Prostate gland (tissue), 2 donors: ENCODE measurements at regions not wholly inside any gene's neighbourhood (a gene's known extent, or its start where the extent isn't known, plus 50 kb on each side); places are given as distances from the start of the nearest gene placed in this dataset.
"Not testable (repeated sequence)": the region's sequence is repeated elsewhere in the genome, so short reads cannot be mapped to it uniquely, and the experiment has no call there.

Source experiments
- DNase-seq: peaks from one replicate; pipeline ENCODE4 v3.0.0-alpha.2; 2019; ENCODE audit warnings: low spot score
- H3K27ac ChIP-seq, 2 donors: fragments of 200-600 bp; sonication (generic); 2 replicates each; pipeline ENCODE4 v1.5.1; 2017 to 2019
- H3K27me3 ChIP-seq: fragments of 200-600 bp; sonication (generic); replicated peaks from 2 replicates; pipeline ENCODE4 v1.5.1; 2019; ENCODE audit not compliant: insufficient read depth
- H3K36me3 ChIP-seq, 2 donors: fragments of 200-600 bp; sonication (generic); 1 replicate in 1 of 2; 2 replicates in 1 of 2; pipeline versions ENCODE4 v1.5.1 to v1.8.1; 2017 to 2019
- H3K4me1 ChIP-seq: fragments of 200-600 bp; sonication (generic); replicated peaks from 2 replicates; pipeline ENCODE4 v1.5.1; 2019
- H3K4me3 ChIP-seq, 2 donors: fragments of 200-600 bp; sonication (generic); 2 replicates each; pipeline ENCODE4 v1.5.1; 2017 to 2019
- H3K9me3 ChIP-seq: fragments of 200-600 bp; sonication (generic); 2 replicates; pipeline ENCODE4 v1.5.1; 2017
- POLR2A ChIP-seq: fragments of 450-650 bp; IDR thresholded peaks from one replicate; pipeline ENCODE4 v1.6.1; 2016; ENCODE audit warnings: antibody characterized with exemption, mild to moderate bottlenecking
- POLR2AphosphoS5 ChIP-seq: sonication (generic); formaldehyde crosslinking; IDR thresholded peaks from one replicate; pipeline ENCODE4 v1.6.1; 2017; ENCODE audit warnings: antibody characterized with exemption
- WGBS: methylation state at CpG from one replicate; pipeline ENCODE4 v1.1.5; 2018; 5-methylcytosine and 5-hydroxymethylcytosine counted together
- intact Hi-C: fragments of 100-400 bp; cut with DNase I; formaldehyde crosslinking; loops from one replicate; pipeline ENCODE4 v1.14.2; 2022
- TF ChIP-seq, protein P1 (sequence below), 4 experiments: fragments of 200-600 bp in 2 of 4; fragments of 450-650 bp in 2 of 4; sonication (generic) in 2 of 4; IDR thresholded peaks; 1 replicate in 3 of 4; 2 replicates in 1 of 4; pipeline ENCODE4 v1.5.1; 2016 to 2019; ENCODE audit warnings: antibody characterized with exemption in 4 of 4, mild to moderate bottlenecking in 2 of 4, moderate library complexity in 2 of 4

- 75% methylated on average over 1 of the region's 1 CpG for WGBS
- H3K27ac ChIP-seq = no peak overlapping the region
- no peaks in the 10 kb centered on the region for H3K9me3 ChIP-seq
- no peaks in the 10 kb centered on the region for H3K36me3 ChIP-seq
- no peak for TF ChIP-seq POLR2AphosphoS5
- TF ChIP-seq, protein P1, sequence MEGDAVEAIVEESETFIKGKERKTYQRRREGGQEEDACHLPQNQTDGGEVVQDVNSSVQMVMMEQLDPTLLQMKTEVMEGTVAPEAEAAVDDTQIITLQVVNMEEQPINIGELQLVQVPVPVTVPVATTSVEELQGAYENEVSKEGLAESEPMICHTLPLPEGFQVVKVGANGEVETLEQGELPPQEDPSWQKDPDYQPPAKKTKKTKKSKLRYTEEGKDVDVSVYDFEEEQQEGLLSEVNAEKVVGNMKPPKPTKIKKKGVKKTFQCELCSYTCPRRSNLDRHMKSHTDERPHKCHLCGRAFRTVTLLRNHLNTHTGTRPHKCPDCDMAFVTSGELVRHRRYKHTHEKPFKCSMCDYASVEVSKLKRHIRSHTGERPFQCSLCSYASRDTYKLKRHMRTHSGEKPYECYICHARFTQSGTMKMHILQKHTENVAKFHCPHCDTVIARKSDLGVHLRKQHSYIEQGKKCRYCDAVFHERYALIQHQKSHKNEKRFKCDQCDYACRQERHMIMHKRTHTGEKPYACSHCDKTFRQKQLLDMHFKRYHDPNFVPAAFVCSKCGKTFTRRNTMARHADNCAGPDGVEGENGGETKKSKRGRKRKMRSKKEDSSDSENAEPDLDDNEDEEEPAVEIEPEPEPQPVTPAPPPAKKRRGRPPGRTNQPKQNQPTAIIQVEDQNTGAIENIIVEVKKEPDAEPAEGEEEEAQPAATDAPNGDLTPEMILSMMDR (IDR thresholded peaks at IDR 0.05) = no peak
- TF ChIP-seq POLR2A = no peak
- no peak overlapping the region for H3K4me3 ChIP-seq
- no peaks in the 10 kb centered on the region for H3K27me3 ChIP-seq
- no peak for DNase-seq
- no peaks in the 10 kb centered on the region for H3K4me1 ChIP-seq
- intact Hi-C loops = no loop called here
These were observed 156.9 kb downstream of the PLCE1 start for GRCh38 chr10:94150541-94151184.

GRCh38 chr10:94155722-94156271 is 162.1 kb downstream of the PLCE1 start:
- H3K4me3 ChIP-seq = no peak overlapping the region
- H3K27ac ChIP-seq = no peak overlapping the region
- intact Hi-C loops = no loop called here
- no peaks in the 10 kb centered on the region for H3K36me3 ChIP-seq
- WGBS = 81% methylated on average over 4 of the region's 4 CpGs
- H3K9me3 ChIP-seq = no peaks in the 10 kb centered on the region
- H3K27me3 ChIP-seq = no peaks in the 10 kb centered on the region
- DNase-seq = no peak
- H3K4me1 ChIP-seq = no peaks in the 10 kb centered on the region
- no peak for TF ChIP-seq POLR2AphosphoS5
- TF ChIP-seq, protein P1 (IDR thresholded peaks at IDR 0.05) = no peak
- no peak for TF ChIP-seq POLR2A

- TF ChIP-seq, protein P1 (IDR thresholded peaks at IDR 0.05) = no peak
- TF ChIP-seq POLR2AphosphoS5 = no peak
- no peak for TF ChIP-seq POLR2A
- Histone ChIP-seq H3K27me3 (no peaks in the 10 kb centered on the region), H3K9me3 (no peaks in the 10 kb centered on the region), H3K4me3 (no peak overlapping the region), H3K27ac (no peak overlapping the region), H3K4me1 (no peaks in the 10 kb centered on the region), H3K36me3 (no peaks in the 10 kb centered on the region)
- WGBS = 66% methylated on average over 3 of the region's 3 CpGs
- intact Hi-C loops = no loop called here
- no peak for DNase-seq
These were observed 162.7 kb downstream of the PLCE1 start for GRCh38 chr10:94156453-94156852.

GRCh38 chr10:94165158-94165611 is 171.5 kb downstream of the PLCE1 start:
- H3K4me1 ChIP-seq, intact Hi-C loops, DNase-seq, H3K27me3 ChIP-seq, H3K9me3 ChIP-seq, H3K36me3 ChIP-seq, H3K27ac ChIP-seq, H3K4me3 ChIP-seq: not testable (repeated sequence)
- WGBS = 91% methylated on average over 12 of the region's 12 CpGs

DNA sequence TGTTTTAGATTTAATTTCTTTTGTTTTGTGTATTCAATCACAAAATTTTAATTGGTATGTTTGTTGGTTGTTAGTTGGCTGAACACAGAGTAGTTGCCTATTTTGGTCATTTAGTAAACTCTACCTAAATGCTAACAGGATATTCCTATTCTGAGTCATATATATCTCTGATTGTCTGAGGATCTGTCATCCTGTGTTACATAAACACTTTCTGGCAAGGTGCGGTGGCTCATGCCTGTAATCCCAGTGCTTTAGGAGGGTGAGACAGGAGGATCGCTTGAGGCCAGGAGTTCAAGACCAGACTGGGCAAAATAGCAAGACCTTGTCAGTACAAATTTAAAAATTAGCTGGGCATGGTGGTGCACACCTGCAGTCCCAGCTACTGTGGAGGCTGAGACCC is 178.6 kb downstream of the PLCE1 start:
- Histone ChIP-seq H3K4me3 (no peak overlapping the region), H3K36me3 (no peaks in the 10 kb centered on the region), H3K9me3 (no peaks in the 10 kb centered on the region), H3K4me1 (no peaks in the 10 kb centered on the region), H3K27me3 (no peaks in the 10 kb centered on the region), H3K27ac (no peak overlapping the region)
- DNase-seq = no peak
- TF ChIP-seq POLR2AphosphoS5 (no peak), POLR2A (no peak)
- TF ChIP-seq, protein P1 (IDR thresholded peaks at IDR 0.05) = no peak
- 92% methylated on average over 2 of the region's 2 CpGs for WGBS
- intact Hi-C loops = no loop called here
